Activated CD8-positive, alpha-beta memory T cell treated with anti-CD3 and anti-CD28 coated beads for 1 hour (primary cell): ENCODE measurements at regions not wholly inside any gene's neighbourhood (a gene's known extent, or its start where the extent isn't known, plus 50 kb on each side); places are given as distances from the start of the nearest gene placed in this dataset.
"Not testable (repeated sequence)": the region's sequence is repeated elsewhere in the genome, so short reads cannot be mapped to it uniquely, and the experiment has no call there.

Experiments used
- DNase-seq, 2 donors: peaks; one replicate each; pipeline ENCODE4 v3.0.0-alpha.2; 2020; ENCODE audit warnings: low read depth in 1 of 2; ENCODE audit errors: extremely low read depth in 1 of 2

GRCh38 chr6:6995328-6995727 is 112.4 kb upstream of the RREB1 start:
- DNase-seq = no peak

GRCh38 chr6:6996124-6996523 is 111.6 kb upstream of the RREB1 start:
- DNase-seq = no peak

GRCh38 chr6:6997263-6998193 is 110.2 kb upstream of the RREB1 start:
- no peak for DNase-seq

- no peak for DNase-seq
These were observed 109.6 kb upstream of the RREB1 start for GRCh38 chr6:6998194-6998569.

GRCh38 chr6:7000825-7001777 is 106.7 kb upstream of the RREB1 start:
- no peak for DNase-seq

GRCh38 chr6:7003041-7003440 is 104.7 kb upstream of the RREB1 start:
- DNase-seq = no peak

GRCh38 chr6:7004581-7005297 is 103.0 kb upstream of the RREB1 start:
- DNase-seq = no peak

- no peak for DNase-seq
These were observed 101.1 kb upstream of the RREB1 start for GRCh38 chr6:7006515-7007191.

GRCh38 chr6:7008451-7008988 is 99.2 kb upstream of the RREB1 start:
- DNase-seq = no peak

- no peak for DNase-seq
These were observed 91.5 kb upstream of the RREB1 start for GRCh38 chr6:7016226-7016625.

GRCh38 chr6:7021301-7021700 is 86.5 kb upstream of the RREB1 start:
- DNase-seq = no peak

- no peak for DNase-seq
These were observed 81.9 kb upstream of the RREB1 start for GRCh38 chr6:7025861-7026260.

- not testable (repeated sequence) for DNase-seq
These were observed 78.8 kb upstream of the RREB1 start for GRCh38 chr6:7028963-7029362.

- DNase-seq = not testable (repeated sequence)
These were observed 76.8 kb upstream of the RREB1 start for GRCh38 chr6:7030968-7031367.

GRCh38 chr6:7033202-7033601 is 74.6 kb upstream of the RREB1 start:
- no peak for DNase-seq

GRCh38 chr6:7034055-7034454 is 73.7 kb upstream of the RREB1 start:
- no peak for DNase-seq

- no peak for DNase-seq
These were observed 71.9 kb upstream of the RREB1 start for GRCh38 chr6:7035837-7036249.

GRCh38 chr6:7041511-7042026 is 66.2 kb upstream of the RREB1 start:
- DNase-seq = no peak

GRCh38 chr6:7042056-7042653 is 65.6 kb upstream of the RREB1 start:
- DNase-seq = no peak
